ENCODE measurements at regions not wholly inside any gene's neighbourhood (a gene's known extent, or its start where the extent isn't known, plus 50 kb on each side); places are given as distances from the start of the nearest gene placed in this dataset.
"Not testable (repeated sequence)": the region's sequence is repeated elsewhere in the genome, so short reads cannot be mapped to it uniquely, and the experiment has no call there.

GRCh38 chr6:27667657-27668441 is 194.9 kb upstream of the ZNF184 start:
- 8 to 10% (median 9%) methylated on average over 22 of the region's 22 CpGs for WGBS, 4 donors
- peaks cover 72% of the 10 kb centered on the region for H3K27me3 ChIP-seq

GRCh38 chr6:27667016-27667656 is 194.2 kb upstream of the ZNF184 start:
- no peaks in the 10 kb centered on the region for H3K9me3 ChIP-seq (replicated peaks in 1 of 3)
- H3K27ac ChIP-seq: no peak overlapping the region
- no peak overlapping the region for H3K4me3 ChIP-seq
- peaks cover 65% of the 10 kb centered on the region for H3K27me3 ChIP-seq
- no peaks in the 10 kb centered on the region for H3K36me3 ChIP-seq (replicated peaks in 1 of 2)
- no peaks in the 10 kb centered on the region for H3K4me1 ChIP-seq (replicated peaks in 1 of 2)
- intact Hi-C loops (cut with DNase I): no loop called here
- TF ChIP-seq POLR2A (IDR thresholded peaks at IDR 0.05) (no peak), CTCF (IDR thresholded peaks at IDR 0.05) (no peak)
- WGBS, 4 donors: 9 to 14% (median 11%) methylated on average over 14 of the region's 14 CpGs
- no peak for DNase-seq

More at GRCh38 chr6:27667657-27668441, 194.9 kb upstream of the ZNF184 start:
- H3K36me3 ChIP-seq (replicated peaks in 1 of 2): no peaks in the 10 kb centered on the region
- H3K4me1 ChIP-seq (replicated peaks in 1 of 2): no peaks in the 10 kb centered on the region
- DNase-seq: no peak
- intact Hi-C loops (cut with DNase I): no loop called here
- no peak overlapping the region for H3K27ac ChIP-seq
- no peaks in the 10 kb centered on the region for H3K9me3 ChIP-seq (replicated peaks in 1 of 3)
- H3K4me3 ChIP-seq: no peak overlapping the region
- TF ChIP-seq POLR2A (IDR thresholded peaks at IDR 0.05): no peak
- no peak for TF ChIP-seq CTCF (IDR thresholded peaks at IDR 0.05)

GRCh38 chr6:27662769-27663168 is 189.9 kb upstream of the ZNF184 start:
- no peak for DNase-seq

GRCh38 chr6:27662212-27662611 is 189.3 kb upstream of the ZNF184 start:
- H3K27ac ChIP-seq; H3K4me3 ChIP-seq; H3K36me3 ChIP-seq (replicated peaks in 1 of 2); DNase-seq; intact Hi-C loops (cut with DNase I); H3K4me1 ChIP-seq (replicated peaks in 1 of 2); H3K9me3 ChIP-seq (replicated peaks in 1 of 3): not testable (repeated sequence)
- peaks cover 19% of the 10 kb centered on the region for H3K27me3 ChIP-seq
- 84 to 93% (median 88%) methylated on average over 5 of the region's 5 CpGs for WGBS, 4 donors

More at GRCh38 chr6:27662769-27663168, 189.9 kb upstream of the ZNF184 start:
- Histone ChIP-seq H3K27ac (no peak overlapping the region), H3K36me3 (replicated peaks in 1 of 2) (no peaks in the 10 kb centered on the region), H3K27me3 (peaks cover 24% of the 10 kb centered on the region), H3K4me1 (replicated peaks in 1 of 2) (no peaks in the 10 kb centered on the region), H3K9me3 (replicated peaks in 1 of 3) (no peaks in the 10 kb centered on the region), H3K4me3 (no peak overlapping the region)
- TF ChIP-seq CTCF (IDR thresholded peaks at IDR 0.05): no peak
- TF ChIP-seq POLR2A (IDR thresholded peaks at IDR 0.05): no peak
- 11 to 14% (median 12%) methylated on average over 1 of the region's 1 CpG for WGBS, 4 donors
- intact Hi-C loops (cut with DNase I): no loop called here

- not testable (repeated sequence) for H3K36me3 ChIP-seq (replicated peaks in 1 of 2); H3K4me1 ChIP-seq (replicated peaks in 1 of 2)
These were observed 180.4 kb upstream of the ZNF184 start for GRCh38 chr6:27653143-27653825.

More at GRCh38 chr6:27653143-27653825, 180.4 kb upstream of the ZNF184 start:
- WGBS, 4 donors: 29 to 69% (median 39%) methylated on average over 13 to 58 of the region's 60 CpGs
- H3K4me3 ChIP-seq; H3K27ac ChIP-seq; DNase-seq; H3K9me3 ChIP-seq (replicated peaks in 1 of 3); intact Hi-C loops (cut with DNase I): not testable (repeated sequence)
- peaks cover 26% of the 10 kb centered on the region for H3K27me3 ChIP-seq

Measured in adrenal gland (tissue), 9 donors.